HepG2 (cell line): ENCODE measurements at regions not wholly inside any gene's neighbourhood (a gene's known extent, or its start where the extent isn't known, plus 50 kb on each side); places are given as distances from the start of the nearest gene placed in this dataset.

Experiments used
- PATZ1 ChIP-seq: sonication (generic); formaldehyde crosslinking; IDR thresholded peaks from 2 replicates; pipeline ENCODE4 v1.4.0; 2020; ENCODE audit warnings: missing genetic modification reagents
- PCBP1 ChIP-seq: fragments of 200-400 bp; formaldehyde crosslinking; IDR thresholded peaks from 2 replicates; pipeline ENCODE4 v1.6.1; 2017; ENCODE audit warnings: mild to moderate bottlenecking, low read depth, low read length, borderline replicate concordance
- POLR2A ChIP-seq, 2 experiments: IDR thresholded peaks; 2 replicates each; pipeline ENCODE4 v1.6.1; 2011; ENCODE audit warnings: low read depth in 2 of 2, low read length in 2 of 2, mild to moderate bottlenecking in 1 of 2, moderate library complexity in 1 of 2; ENCODE audit not compliant: insufficient read depth in 1 of 2
- ZSCAN31 ChIP-seq: sonication (generic); formaldehyde crosslinking; IDR thresholded peaks from 2 replicates; pipeline ENCODE4 v1.5.0; 2020; ENCODE audit warnings: low read depth, mild to moderate bottlenecking, missing genetic modification reagents

GRCh38 chr5:61991430-61991829 is 314.6 kb upstream of the KIF2A start:
- no peak for TF ChIP-seq PCBP1
- no peak for TF ChIP-seq PATZ1
- TF ChIP-seq ZSCAN31 (CRISPR knock-in tag) = no peak
- no peak for TF ChIP-seq POLR2A (IDR thresholded peaks at IDR 0.05; ENCODE audit: insufficient read depth in 1 of 2, low read depth in 2 of 2, low read length in 2 of 2)
